Activated naive CD4-positive, alpha-beta T cell treated with anti-CD3 and anti-CD28 coated beads for 36 hours (primary cell): ENCODE measurements at regions not wholly inside any gene's neighbourhood (a gene's known extent, or its start where the extent isn't known, plus 50 kb on each side); places are given as distances from the start of the nearest gene placed in this dataset.
"Not testable (repeated sequence)": the region's sequence is repeated elsewhere in the genome, so short reads cannot be mapped to it uniquely, and the experiment has no call there.

Experiments used
- CTCF ChIA-PET: fragments of 350-600 bp; sonication (Branson Sonifier 250); formaldehyde crosslinking; loops from one replicate; lab custom pipeline; 2021; ENCODE audit warnings: antibody characterized with exemption; lab: Charles Lee
- DNase-seq: peaks from one replicate; pipeline ENCODE4 v3.0.0-alpha.2; 2020
- H3K27ac Mint-ChIP-seq: one replicate; pipeline ENCODE4 v1.8.0; 2021; ENCODE audit warnings: mild to moderate bottlenecking, mixed read lengths
- H3K27me3 Mint-ChIP-seq: one replicate; pipeline ENCODE4 v1.8.0; 2021; ENCODE audit warnings: low read depth, mixed read lengths
- H3K36me3 Mint-ChIP-seq: one replicate; pipeline ENCODE4 v1.8.0; 2021; ENCODE audit warnings: low read depth, mixed read lengths
- H3K4me1 Mint-ChIP-seq: one replicate; pipeline ENCODE4 v1.8.0; 2021; ENCODE audit warnings: low read depth, mixed read lengths
- H3K4me3 Mint-ChIP-seq: one replicate; pipeline ENCODE4 v1.8.0; 2021; ENCODE audit warnings: mild to moderate bottlenecking, moderate library complexity, mixed read lengths
- H3K9me3 Mint-ChIP-seq: one replicate; pipeline ENCODE4 v1.8.0; 2021; ENCODE audit warnings: mixed read lengths
- intact Hi-C: fragments of 100-400 bp; cut with micrococcal nuclease; formaldehyde crosslinking; loops from one replicate; pipeline ENCODE4 v1.15.1; 2023

DNA sequence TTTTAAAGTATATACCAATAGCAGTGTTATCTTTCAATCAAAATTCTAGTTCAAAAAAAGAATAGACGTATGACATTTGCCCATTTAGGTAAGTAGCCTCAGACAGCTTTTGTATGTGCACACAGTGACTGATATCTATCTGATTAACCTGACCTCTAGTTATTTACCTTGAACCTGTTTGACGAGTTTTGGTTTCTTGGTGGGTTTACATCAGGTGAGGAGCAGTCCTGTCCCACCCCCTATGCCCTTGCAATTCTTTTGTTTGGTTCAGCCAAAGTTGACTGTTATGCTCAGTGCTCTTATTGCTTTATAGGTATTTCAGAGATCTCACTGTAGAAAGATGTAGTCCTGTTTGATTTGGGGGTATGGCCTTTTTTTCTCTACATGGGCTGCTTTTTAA lies 147.2 kb downstream of the ISOC1 start:
- no peaks in the 10 kb centered on the region for H3K36me3 Mint-ChIP-seq
- H3K4me1 Mint-ChIP-seq, result no peaks in the 10 kb centered on the region
- H3K27ac Mint-ChIP-seq, result no peak overlapping the region
- no peak for DNase-seq
- intact Hi-C loops, result no loop called here
- no peaks in the 10 kb centered on the region for H3K9me3 Mint-ChIP-seq
- no peaks in the 10 kb centered on the region for H3K27me3 Mint-ChIP-seq
- CTCF ChIA-PET, result no interaction called here
- H3K4me3 Mint-ChIP-seq, result no peak overlapping the region

DNA sequence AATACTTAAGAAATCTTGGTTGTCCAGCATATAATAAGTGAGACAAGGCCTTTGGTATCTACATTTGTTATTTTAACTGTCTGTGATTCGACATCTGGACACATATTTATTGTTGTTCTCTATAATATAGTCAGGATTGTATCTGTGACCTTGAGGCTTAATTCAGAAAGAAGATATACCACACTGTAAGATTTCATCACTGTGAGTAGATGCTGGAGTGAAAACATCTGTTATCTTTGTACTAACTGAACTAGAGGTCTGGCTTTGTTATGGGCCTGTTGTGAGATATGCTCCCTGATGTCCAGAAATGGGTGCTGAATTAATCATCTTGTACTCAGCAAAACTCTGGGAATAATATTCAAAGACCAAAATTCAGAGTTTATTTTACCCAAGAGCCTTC lies 148.5 kb downstream of the ISOC1 start:
- CTCF ChIA-PET, result no interaction called here
- Mint-ChIP-seq H3K27me3 (no peaks in the 10 kb centered on the region), H3K36me3 (no peaks in the 10 kb centered on the region), H3K4me3 (no peak overlapping the region), H3K9me3 (no peaks in the 10 kb centered on the region), H3K27ac (no peak overlapping the region), H3K4me1 (no peaks in the 10 kb centered on the region)
- DNase-seq, result no peak
- intact Hi-C loops, result no loop called here

GRCh38 chr5:129244478-129244877 lies 149.9 kb downstream of the ISOC1 start:
- H3K4me1 Mint-ChIP-seq, result no peaks in the 10 kb centered on the region
- H3K36me3 Mint-ChIP-seq, result no peaks in the 10 kb centered on the region
- no peaks in the 10 kb centered on the region for H3K27me3 Mint-ChIP-seq
- intact Hi-C loops, result no loop called here
- no peak overlapping the region for H3K4me3 Mint-ChIP-seq
- DNase-seq, result no peak
- CTCF ChIA-PET, result no interaction called here
- no peaks in the 10 kb centered on the region for H3K9me3 Mint-ChIP-seq
- H3K27ac Mint-ChIP-seq, result no peak overlapping the region

GRCh38 chr5:129245489-129245888 lies 150.9 kb downstream of the ISOC1 start:
- no peaks in the 10 kb centered on the region for H3K36me3 Mint-ChIP-seq
- no peak for DNase-seq
- no peaks in the 10 kb centered on the region for H3K27me3 Mint-ChIP-seq
- no peaks in the 10 kb centered on the region for H3K4me1 Mint-ChIP-seq
- no peaks in the 10 kb centered on the region for H3K9me3 Mint-ChIP-seq
- CTCF ChIA-PET, result no interaction called here
- H3K4me3 Mint-ChIP-seq, result no peak overlapping the region
- intact Hi-C loops, result no loop called here
- H3K27ac Mint-ChIP-seq, result no peak overlapping the region

GRCh38 chr5:129246088-129246487 lies 151.5 kb downstream of the ISOC1 start:
- intact Hi-C loops, result no loop called here
- Mint-ChIP-seq H3K27me3 (no peaks in the 10 kb centered on the region), H3K27ac (no peak overlapping the region), H3K36me3 (no peaks in the 10 kb centered on the region), H3K4me3 (no peak overlapping the region), H3K9me3 (no peaks in the 10 kb centered on the region), H3K4me1 (no peaks in the 10 kb centered on the region)
- CTCF ChIA-PET, result no interaction called here
- no peak for DNase-seq

DNA sequence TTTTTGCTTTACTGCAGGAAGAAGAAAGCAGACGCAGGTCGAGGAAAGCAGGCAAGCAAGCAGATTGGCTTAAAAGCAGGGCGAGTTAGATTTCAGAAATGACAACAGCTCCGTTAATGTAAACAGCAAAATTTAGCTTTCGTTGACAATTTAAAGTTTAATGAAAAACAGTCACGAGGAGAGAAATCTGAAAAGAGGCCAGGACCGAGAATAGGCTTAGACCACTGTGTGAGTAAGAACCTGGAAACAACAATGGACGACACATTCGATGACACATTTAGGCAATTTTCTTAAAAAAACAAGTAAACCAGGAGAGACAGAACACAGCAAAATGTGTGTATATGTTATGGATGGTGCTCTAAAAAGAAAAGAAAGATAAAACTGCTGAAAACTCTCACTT lies 155.3 kb downstream of the ISOC1 start:
- H3K4me3 Mint-ChIP-seq, result no peak overlapping the region
- H3K9me3 Mint-ChIP-seq, result peaks cover 5% of the 10 kb centered on the region
- intact Hi-C loops, result no loop called here
- no peak for DNase-seq
- no peaks in the 10 kb centered on the region for H3K4me1 Mint-ChIP-seq
- H3K27ac Mint-ChIP-seq, result no peak overlapping the region
- CTCF ChIA-PET, result no interaction called here
- H3K27me3 Mint-ChIP-seq, result no peaks in the 10 kb centered on the region
- H3K36me3 Mint-ChIP-seq, result no peaks in the 10 kb centered on the region

- no peak overlapping the region for H3K4me3 Mint-ChIP-seq
- CTCF ChIA-PET, result no interaction called here
- no peaks in the 10 kb centered on the region for H3K4me1 Mint-ChIP-seq
Observed at GRCh38 chr5:129271308-129271707, 176.8 kb downstream of the ISOC1 start.

DNA sequence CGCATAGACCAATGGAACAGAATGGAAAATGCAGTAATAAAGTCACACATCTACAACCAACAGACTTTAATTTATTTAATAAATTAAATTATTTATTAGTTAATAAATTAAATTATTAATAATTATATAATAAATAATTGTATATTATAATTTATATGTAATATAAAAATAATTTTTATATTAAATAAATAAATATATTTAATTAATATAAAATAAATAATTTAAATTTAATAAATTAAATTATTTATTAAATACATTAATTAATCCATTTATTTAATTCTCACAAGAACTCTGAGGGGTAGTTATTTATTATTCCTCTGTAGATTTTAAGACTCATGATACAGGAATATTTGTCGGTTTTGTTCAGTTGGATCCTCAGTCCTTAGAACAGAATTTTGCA lies 176.1 kb upstream of the ADAMTS19 start:
- H3K36me3 Mint-ChIP-seq, result no peaks in the 10 kb centered on the region
- H3K9me3 Mint-ChIP-seq, result peaks cover 13% of the 10 kb centered on the region

More at GRCh38 chr5:129271308-129271707, 176.8 kb downstream of the ISOC1 start:
- Mint-ChIP-seq H3K27me3 (no peaks in the 10 kb centered on the region), H3K27ac (no peak overlapping the region), H3K36me3 (no peaks in the 10 kb centered on the region), H3K9me3 (no peaks in the 10 kb centered on the region)
- intact Hi-C loops, result loop anchor here (10.0 kb wide), 1 partner anchor 367 kb away; no protein-coding TSS in a partner anchor
- DNase-seq, result peak; percentile 7

GRCh38 chr5:129294216-129294615 lies 165.9 kb upstream of the ADAMTS19 start:
- H3K36me3 Mint-ChIP-seq, H3K4me1 Mint-ChIP-seq, H3K27ac Mint-ChIP-seq, intact Hi-C loops, DNase-seq, H3K4me3 Mint-ChIP-seq, H3K27me3 Mint-ChIP-seq, CTCF ChIA-PET: not testable (repeated sequence)
- H3K9me3 Mint-ChIP-seq, result peaks cover 15% of the 10 kb centered on the region

More for the DNA sequence above, 176.1 kb upstream of the ADAMTS19 start:
- CTCF ChIA-PET, result no interaction called here
- no peaks in the 10 kb centered on the region for H3K27me3 Mint-ChIP-seq
- intact Hi-C loops, result no loop called here
- DNase-seq, result no peak
- no peak overlapping the region for H3K4me3 Mint-ChIP-seq
- H3K27ac Mint-ChIP-seq, result no peak overlapping the region
- H3K4me1 Mint-ChIP-seq, result no peaks in the 10 kb centered on the region

DNA sequence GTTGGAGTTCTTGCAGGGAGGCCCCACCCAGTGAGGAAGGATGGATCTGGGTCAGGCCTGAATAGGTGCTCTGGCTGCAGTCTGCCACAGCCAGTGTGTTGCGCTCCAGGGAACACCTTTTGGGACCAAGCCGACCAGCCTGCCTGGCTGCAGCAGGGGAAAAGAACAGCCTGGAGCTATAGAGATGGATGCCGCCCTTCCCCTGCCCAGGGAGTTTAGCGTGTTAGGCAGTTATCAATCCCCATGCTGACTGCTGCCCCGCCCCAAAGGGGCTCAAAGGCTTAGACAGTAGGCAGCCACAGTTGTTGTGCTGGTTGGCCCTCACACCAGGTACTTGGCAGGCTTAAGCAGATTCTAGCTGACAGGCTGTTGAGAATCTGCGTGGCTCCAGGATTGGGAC lies 153.4 kb upstream of the ADAMTS19 start:
- Mint-ChIP-seq H3K27ac (no peak overlapping the region), H3K4me3 (no peak overlapping the region), H3K36me3 (peaks cover 4% of the 10 kb centered on the region), H3K27me3 (no peaks in the 10 kb centered on the region), H3K4me1 (no peaks in the 10 kb centered on the region), H3K9me3 (peaks cover 27% of the 10 kb centered on the region)
- no peak for DNase-seq
- CTCF ChIA-PET, result no interaction called here
- intact Hi-C loops, result no loop called here

- Mint-ChIP-seq H3K27ac (no peak overlapping the region), H3K27me3 (no peaks in the 10 kb centered on the region), H3K36me3 (no peaks in the 10 kb centered on the region), H3K4me1 (no peaks in the 10 kb centered on the region), H3K4me3 (no peak overlapping the region), H3K9me3 (peaks cover 14% of the 10 kb centered on the region)
- no peak for DNase-seq
- CTCF ChIA-PET, result no interaction called here
- intact Hi-C loops, result no loop called here
Observed at GRCh38 chr5:129322968-129323367, 137.1 kb upstream of the ADAMTS19 start.

DNA sequence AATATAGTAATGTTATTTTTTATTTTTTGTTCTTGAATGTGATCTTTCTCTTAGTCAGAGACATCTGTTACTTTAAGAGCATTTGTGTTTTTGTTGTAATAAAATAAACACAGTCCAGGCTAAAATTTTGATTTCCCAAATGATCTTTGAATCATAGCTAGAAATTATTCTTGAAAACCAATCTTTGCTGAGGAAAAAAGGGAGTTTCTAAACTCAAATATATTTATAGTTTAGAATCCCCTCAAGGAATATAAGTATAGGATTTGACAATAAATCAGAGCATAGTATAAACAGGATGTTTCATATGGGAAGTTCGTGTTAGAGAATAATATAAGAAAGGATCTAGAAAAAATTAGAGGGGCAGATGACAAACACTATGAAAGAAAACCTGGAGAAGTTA lies 118.8 kb upstream of the ADAMTS19 start:
- no peak overlapping the region for H3K27ac Mint-ChIP-seq
- DNase-seq, result no peak
- peaks cover 10% of the 10 kb centered on the region for H3K9me3 Mint-ChIP-seq
- no peaks in the 10 kb centered on the region for H3K4me1 Mint-ChIP-seq
- no peak overlapping the region for H3K4me3 Mint-ChIP-seq
- H3K36me3 Mint-ChIP-seq, result no peaks in the 10 kb centered on the region
- intact Hi-C loops, result no loop called here
- CTCF ChIA-PET, result no interaction called here
- no peaks in the 10 kb centered on the region for H3K27me3 Mint-ChIP-seq

DNA sequence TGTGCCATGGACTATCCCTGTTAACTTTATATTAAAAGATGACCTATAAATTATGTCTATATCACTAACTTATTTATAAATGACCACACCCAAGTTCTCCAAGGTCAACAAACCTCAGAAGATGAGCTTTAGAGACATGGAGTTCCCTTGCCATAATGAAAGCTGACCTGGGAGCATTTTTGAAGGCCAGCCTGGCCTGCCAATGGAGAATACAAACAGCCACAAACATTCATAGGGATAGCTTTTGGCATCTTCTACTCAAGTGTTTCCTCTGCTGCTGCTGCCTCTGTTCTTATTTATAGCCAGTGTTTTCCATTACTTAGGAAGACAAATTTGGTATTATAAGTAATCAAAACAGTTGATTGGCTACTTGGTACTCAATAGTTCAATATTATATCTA lies 117.3 kb upstream of the ADAMTS19 start:
- H3K36me3 Mint-ChIP-seq, result peaks cover 2% of the 10 kb centered on the region
- CTCF ChIA-PET, result no interaction called here
- no peaks in the 10 kb centered on the region for H3K27me3 Mint-ChIP-seq
- peaks cover 12% of the 10 kb centered on the region for H3K9me3 Mint-ChIP-seq
- intact Hi-C loops, result no loop called here
- no peaks in the 10 kb centered on the region for H3K4me1 Mint-ChIP-seq
- no peak for DNase-seq
- no peak overlapping the region for H3K27ac Mint-ChIP-seq
- no peak overlapping the region for H3K4me3 Mint-ChIP-seq
